ENCODE measurements at regions not wholly inside any gene's neighbourhood (a gene's known extent, or its start where the extent isn't known, plus 50 kb on each side); places are given as distances from the start of the nearest gene placed in this dataset.
"Not testable (repeated sequence)": the region's sequence is repeated elsewhere in the genome, so short reads cannot be mapped to it uniquely, and the experiment has no call there.

DNA sequence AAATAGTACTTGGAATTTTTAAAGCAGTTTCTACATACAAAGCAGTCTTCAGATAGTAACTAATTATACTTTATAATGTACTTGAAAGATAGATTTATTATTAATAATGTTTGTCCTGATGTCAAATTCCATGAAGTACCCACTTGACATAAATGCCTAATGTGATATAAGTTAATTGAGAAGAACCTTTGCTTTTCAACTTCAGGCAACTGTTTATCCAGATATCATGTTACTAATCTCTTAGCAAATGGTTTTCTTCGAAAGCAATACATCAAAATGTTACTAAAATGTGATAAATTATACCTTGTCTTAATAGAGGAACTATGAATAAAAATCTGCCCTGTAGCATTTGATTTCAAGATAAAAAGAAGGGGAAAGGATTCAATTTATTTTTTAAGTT is 146.8 kb upstream of the FBXL17 start:
- DNase-seq: no peak

DNA sequence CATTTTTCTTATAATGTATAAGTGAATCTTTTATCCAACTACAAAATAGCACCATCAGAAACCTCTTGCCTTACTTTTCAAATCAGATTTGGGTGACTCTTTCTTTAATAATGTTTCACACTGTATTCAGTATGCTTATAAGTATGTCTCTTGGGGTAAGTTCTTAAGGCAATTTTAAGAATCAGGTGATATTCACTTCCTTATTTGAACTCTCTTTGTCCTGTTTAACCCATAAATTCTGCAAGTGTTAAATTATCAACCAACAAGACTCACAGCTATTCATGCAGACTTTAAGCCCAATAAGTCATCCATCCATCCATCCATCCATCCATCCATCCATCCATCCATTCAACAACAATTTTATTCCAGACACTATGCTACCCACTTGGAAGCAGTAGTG is 142.7 kb upstream of the FBXL17 start:
- DNase-seq: no peak

DNA sequence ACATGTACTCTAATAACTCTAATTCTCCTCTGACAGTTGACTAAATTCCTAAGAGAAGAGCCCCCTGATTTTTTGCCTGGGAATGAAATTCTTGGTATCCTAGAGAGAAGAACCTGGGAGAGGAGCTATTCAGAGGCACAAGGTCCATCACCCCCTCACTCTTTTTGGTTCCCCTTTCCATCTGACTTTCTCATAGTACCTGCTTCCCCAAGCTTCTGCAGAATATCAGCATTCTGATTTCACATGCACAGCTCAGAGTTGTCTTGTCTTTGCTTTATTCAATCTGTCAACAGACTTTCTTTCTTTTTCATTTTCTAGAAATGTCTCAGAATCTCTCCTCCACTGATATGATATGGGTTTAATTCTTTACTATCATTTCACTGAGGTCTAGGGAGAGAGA is 141.5 kb upstream of the FBXL17 start:
- DNase-seq: no peak

GRCh38 chr5:108521841-108522506 is 140.1 kb upstream of the FBXL17 start:
- DNase-seq: no peak

DNA sequence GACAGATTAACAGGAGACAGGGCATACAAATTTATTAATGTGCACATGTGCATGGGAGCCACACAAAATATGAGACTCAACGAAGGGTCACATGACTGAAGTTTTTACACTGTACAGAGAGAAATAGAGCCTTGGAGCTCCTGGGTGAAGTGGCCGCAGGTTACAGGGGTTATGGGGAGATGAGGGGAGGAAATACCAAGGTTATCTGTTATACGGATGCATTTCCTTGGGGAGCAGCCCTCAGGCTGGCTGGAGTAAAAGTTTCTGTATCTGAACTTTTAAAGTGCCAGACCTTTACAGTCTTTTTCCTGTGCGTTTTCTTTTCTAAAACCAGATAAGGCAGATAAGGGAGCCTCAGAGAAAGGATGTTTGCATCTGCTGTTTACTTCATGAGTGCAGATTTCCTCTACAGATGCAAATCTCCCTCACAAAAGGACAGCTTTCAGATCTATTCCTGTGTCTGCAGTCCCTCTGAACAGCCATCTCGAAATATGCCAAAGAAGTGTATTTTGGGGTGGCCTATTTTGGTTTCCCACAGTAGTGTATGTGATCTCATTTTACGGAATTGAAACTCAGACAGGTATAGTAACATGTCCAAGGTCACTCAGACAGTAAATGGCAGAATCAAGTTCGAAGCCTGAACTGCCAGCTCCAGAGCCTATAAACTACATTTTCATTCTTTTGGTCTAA is 139.3 kb upstream of the FBXL17 start:
- DNase-seq: no peak

GRCh38 chr5:108516785-108517184 is 134.9 kb upstream of the FBXL17 start:
- DNase-seq: no peak

DNA sequence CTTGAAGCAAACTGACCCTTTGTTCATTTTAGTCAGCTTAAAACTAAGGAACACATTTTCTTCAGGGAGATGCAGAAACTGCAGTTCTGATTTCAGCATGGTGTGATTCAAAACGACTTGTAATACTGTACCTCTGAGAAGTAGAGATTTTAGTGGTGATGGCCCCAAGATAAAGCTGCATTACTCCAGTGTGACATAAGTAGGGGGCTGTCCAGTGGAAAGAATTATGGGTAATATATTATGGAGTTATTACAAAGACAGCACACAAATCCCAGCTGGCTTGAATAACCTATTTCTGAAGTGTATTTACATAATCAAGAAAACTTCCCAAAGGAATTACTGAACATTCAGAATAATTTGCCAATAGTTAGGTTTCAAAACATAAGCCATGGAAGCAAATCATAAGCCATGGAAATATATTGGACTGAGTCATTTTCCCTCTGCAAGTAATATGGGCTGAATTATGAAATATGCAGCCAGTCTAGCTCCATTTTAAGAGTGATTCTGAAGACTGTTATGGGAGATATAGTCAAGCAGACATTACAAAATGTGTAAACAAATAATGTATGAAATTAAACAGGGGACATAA is 133.7 kb upstream of the FBXL17 start:
- no peak for DNase-seq

- no peak for DNase-seq
Measured at GRCh38 chr5:108508979-108509378, 127.1 kb upstream of the FBXL17 start.

DNA sequence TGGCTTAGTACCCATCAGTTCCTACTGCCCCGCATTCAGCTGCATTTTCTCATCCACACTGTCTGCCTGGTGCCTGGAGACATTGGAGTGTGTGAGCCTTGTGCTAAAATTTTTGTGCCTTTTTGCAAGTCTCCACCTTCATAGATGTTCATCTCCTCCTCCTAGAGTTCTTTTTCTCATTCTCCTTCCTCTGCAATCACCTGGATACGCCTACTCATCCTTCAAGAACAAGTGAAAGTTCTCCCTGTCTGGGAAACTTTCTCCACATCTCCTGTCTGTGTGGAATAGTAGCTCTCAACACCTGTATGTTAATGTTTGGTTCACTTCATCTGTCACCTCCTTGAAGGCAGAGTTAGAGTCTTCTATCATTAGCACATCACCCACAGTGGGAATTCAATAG is 125.7 kb upstream of the FBXL17 start:
- no peak for DNase-seq

DNA sequence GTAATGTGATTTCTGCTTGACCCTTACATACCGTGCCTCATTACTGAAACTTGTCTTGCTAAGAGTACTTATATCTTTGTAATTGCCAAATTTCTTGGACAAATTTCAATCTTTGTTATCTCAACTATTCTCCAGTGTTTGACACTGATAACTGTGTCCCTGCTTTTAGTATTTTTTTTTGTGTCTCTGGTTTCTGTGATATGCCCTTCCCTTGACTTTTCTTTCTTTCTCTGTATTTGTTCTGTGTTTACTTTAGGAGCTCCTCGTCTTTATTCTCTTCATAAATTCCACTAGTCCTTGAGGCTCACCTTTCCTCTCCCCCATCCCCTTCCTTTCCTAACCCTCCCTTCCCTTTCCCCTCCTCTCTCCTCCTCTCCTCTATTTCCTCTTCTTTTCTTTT is 123.7 kb upstream of the FBXL17 start:
- no peak for DNase-seq

GRCh38 chr5:108504974-108505373 is 123.1 kb upstream of the FBXL17 start:
- no peak for DNase-seq

DNA sequence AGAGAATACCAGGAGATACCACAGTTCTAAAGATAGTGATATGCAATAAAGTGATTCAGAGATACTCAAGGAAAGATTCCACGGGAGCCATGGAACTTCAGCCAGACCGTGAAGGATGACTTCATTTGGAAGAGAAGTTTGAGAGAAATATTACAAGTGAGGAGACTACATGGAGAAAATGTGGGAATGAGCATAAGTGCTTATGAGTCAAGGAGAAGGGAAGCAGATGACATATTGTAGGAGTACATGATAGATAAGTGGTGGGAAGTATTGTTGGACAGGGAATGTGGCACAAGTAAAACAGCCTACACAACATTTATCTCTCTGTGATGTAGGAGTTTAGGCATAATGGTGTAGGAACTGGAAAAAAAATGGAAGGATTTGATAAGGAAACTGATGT is 122.1 kb upstream of the FBXL17 start:
- DNase-seq: no peak

DNA sequence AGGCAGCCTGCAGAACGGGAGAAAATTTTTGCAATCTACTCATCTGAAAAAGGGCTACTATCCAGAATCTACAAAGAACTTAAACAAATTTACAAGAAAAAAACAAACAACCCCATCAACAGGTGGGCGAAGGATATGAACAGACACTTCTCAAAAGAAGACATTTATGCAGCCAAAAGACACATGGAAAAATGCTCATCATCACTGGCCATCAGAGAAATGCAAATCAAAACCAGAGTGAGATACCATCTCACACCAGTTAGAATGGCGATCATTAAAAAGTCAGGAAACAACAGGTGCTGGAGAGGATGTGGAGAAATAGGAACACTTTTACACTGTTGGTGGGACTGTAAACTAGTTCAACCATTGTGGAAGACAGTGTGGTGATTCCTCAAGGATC is 113.7 kb upstream of the FBXL17 start:
- not testable (repeated sequence) for DNase-seq

DNA sequence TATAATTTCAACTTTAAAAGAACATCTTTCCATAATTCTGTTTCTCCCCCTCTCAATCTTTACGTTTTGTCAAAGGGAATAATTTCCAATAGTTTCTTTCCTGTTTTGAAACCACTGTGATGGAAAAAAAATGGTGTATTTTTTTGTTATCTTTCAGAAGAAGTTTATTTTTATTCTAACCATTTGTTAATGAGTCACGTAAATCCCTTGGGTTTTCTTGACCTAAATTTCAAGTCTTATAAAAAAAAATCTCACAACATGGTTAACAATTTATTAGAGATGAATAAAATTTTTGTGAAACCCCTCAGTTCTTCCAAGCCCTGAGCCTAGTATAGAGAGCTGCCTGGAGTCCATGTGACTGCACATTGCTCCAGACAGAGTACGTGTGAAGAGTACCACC is 106.1 kb upstream of the FBXL17 start:
- no peak for DNase-seq

DNA sequence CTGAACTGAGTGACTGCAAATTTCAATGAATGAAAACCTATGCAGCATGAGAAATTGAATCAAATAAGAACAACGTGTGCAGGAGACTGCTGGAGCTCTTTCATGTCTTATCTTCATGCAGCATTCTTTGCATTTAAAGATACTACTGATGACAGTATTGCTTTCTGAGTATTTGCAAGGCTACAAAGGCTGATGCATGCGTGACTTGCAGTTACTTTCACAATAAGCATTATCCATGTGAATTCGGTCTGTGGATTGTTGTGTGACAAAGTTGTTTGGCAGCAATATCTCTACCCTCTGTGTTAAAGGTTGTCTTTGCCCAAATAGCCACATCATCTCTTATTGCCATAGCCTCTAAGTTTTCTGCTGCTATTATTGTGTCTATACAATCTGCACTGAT is 102.1 kb upstream of the FBXL17 start:
- no peak for DNase-seq

GRCh38 chr5:108481355-108481931 is 99.5 kb upstream of the FBXL17 start:
- DNase-seq: peak; percentile 21

DNA sequence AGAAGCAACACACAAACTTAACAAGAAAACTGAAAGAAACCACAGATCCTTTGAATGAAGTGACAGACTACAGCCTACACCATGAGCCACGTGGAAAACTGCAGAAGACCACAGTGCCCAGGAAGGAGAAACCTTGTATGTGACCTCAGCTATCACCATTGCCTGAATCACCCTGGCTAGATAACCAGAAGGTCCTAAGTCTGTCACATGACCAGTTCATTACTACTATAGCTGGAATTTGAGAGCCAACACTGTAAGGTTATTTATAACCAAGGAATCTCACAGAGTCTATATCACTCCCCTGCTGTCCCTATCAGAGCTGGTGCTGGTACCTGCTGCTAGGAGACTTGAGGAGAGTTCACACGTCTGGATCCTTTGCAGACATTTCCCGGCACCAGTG is 90.3 kb upstream of the FBXL17 start:
- no peak for DNase-seq

DNA sequence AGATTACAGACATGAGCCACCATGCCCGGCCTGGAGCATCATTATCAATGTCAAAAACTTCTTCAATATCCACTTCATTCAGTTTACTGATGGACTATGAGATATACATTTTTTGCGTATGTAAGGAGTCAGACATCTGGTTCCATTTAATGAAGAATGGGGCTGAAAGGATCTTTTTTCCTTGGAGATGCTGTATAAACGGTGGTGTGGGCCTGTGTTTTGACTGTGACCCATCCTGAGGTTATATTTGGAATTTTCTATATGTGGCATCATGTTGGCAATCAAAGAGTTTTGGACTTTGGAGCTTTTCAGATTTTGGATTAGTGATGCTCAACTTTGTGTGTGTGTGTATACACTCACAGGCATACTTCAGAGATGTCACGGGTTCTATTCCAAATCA is 85.7 kb upstream of the FBXL17 start:
- DNase-seq: no peak

DNA sequence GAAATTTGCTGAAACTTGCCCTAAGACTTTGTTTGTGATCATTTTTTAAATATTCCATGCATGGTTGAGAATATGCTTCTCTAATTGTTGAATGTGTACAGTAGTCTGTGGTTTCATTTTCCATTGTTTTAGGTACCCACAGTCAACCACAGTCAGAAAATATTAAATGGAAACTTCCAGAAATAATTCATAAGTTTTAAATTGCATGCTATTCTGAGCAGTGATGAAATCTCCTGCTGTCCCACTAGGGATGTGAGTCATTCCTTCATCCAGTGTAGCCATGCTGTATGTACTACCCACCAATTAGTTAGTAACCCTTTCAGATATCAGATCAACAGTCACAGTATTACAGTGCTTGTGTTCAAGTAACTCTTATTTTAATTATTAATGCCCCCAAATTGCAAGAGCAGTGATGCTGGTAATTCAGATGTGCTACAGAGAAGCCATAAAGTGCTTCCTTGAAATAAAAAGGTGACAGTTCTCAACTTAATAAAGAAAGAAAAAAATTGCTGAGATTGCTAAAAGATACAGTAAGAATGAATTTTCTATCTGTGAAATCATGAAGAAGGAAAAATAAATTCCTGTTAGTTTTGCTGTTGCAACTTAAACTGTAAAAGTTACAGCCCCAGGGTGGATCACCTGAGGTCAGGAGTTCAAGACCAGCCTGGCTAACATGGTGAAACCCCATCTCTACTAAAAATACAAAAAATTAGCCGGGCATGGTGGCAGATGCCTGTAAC is 79.9 kb upstream of the FBXL17 start:
- no peak for DNase-seq

DNA sequence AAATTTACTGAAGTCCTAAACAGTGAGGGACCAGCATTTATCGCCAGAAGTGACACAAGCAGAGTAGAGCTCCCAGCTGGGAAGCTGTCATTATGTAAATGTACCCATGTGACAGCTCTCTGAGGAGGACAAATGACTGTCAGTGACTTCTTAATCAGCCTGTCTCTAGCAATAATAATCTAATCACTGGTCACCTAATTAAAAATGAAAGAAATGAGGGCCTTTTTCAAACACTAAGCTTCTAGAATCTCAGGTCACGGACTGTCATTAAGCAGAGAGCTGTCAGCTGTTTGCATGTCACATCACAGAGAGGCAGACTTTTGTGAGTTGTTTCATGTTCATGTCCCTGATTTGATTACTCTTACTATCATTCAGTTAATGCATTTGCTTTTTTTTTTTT is 77.9 kb upstream of the FBXL17 start:
- DNase-seq: no peak

DNA sequence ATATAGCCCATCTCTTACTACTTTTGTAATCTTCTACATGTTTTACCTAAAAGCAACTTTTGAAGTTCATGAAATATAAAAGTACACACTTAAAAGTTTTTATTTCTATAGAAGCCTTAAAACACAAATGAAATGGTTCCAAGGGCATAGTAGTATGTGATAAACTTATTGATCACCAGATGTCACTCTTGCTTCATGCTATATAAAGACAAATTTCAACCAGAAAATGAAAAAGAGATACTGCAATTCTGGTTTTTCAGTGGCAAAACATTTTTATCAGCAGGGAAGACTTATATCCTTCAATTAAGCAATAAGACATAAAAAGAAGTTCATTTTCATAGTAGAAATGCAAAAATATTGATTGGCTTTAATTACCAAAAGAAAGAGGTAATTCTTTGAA is 69.4 kb upstream of the FBXL17 start:
- DNase-seq: no peak

- DNase-seq: not testable (repeated sequence)
Measured at GRCh38 chr5:108444130-108444529, 62.2 kb upstream of the FBXL17 start.

DNA sequence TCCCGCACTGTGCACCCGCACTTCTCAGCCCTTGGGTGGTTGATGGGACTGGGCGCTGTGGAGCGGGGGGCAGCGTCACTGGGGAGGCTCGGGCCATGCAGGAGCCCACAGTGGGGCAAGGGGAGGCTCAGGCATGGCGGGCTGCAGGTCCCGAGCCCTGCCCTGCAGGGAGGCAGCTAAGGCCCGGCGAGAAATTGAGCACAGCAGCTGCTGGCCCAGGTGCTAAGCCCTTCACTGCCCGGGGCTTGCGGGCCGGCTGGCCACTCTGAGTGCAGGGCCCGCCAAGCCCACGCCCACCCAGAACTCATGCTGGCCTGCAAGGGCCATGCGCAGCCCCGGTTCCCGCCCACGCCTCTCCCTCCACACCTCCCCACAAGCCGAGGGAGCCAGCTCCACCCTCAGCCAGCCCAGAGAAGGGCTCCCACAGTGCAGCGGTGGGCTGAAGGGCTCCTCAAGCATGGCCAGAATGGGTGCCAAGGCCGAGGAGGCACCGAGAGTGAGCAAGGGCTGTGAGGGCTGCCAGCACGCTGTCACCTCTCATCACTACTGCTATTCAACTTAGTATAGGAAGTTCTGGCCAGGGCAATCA is 60.3 kb upstream of the FBXL17 start:
- DNase-seq: not testable (repeated sequence)

All from NCI-H1092 (cell line).